ENCODE measurements at regions not wholly inside any gene's neighbourhood (a gene's known extent, or its start where the extent isn't known, plus 50 kb on each side); places are given as distances from the start of the nearest gene placed in this dataset.

- H3K4me2 ChIP-seq (ENCODE audit: low read depth, low read length, poor library complexity, severe bottlenecking) = no peak overlapping the region
- TF ChIP-seq EZH2phosphoT487 (conservative IDR thresholded peaks at IDR 0.05; ENCODE audit: low read length) = no peak
Measured at GRCh38 chr9:7510199-7510598, 289.4 kb downstream of the DMAC1 start.

DNA sequence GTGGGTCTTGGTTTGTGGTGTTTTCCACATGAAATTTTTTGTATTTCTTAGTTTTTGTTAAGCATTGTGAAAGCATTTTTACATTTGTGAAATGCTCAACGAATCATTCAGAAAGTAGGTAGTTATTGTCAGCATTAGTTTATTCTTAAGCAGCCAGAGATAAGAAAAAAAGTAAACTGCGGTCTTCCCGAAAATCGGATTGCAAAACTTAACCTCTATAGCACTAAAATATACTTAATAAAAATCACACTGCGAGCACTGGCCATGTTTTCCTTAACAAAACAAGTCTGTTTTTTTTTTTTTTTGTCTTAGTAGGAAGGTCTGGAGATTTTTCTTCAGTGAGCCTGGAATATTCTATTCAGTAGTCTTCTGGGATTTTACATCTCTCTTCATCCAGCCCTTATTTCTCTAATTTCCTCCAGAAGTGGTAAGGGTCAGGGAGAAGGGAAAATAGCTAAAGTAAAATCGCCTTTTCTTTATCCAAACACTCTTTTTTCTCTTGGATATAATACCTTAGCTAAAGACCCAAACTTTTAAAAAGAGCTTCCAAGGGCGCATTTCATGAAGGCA lies 289.9 kb downstream of the DMAC1 start:
- no peaks in the 10 kb centered on the region for H3K27me3 ChIP-seq (ENCODE audit: low read length)
- H3K36me3 ChIP-seq (ENCODE audit: low read length) = no peaks in the 10 kb centered on the region
- no peak overlapping the region for H3K9ac ChIP-seq (ENCODE audit: low read length)
- H3K4me2 ChIP-seq (ENCODE audit: low read depth, low read length, poor library complexity, severe bottlenecking) = no peak overlapping the region
- no peak overlapping the region for H3K4me3 ChIP-seq (ENCODE audit: insufficient read depth, low read length, poor library complexity, severe bottlenecking)
- no peaks in the 10 kb centered on the region for H3K9me3 ChIP-seq (ENCODE audit: insufficient read depth, low read length)
- no peaks in the 10 kb centered on the region for H4K20me1 ChIP-seq (ENCODE audit: low read depth, low read length)
- no peaks in the 10 kb centered on the region for H3K9me2 ChIP-seq (replicated peaks; ENCODE audit: insufficient read depth, low read length)
- H3K27ac ChIP-seq (ENCODE audit: low read depth, low read length) = no peak overlapping the region
- TF ChIP-seq, protein P1, sequence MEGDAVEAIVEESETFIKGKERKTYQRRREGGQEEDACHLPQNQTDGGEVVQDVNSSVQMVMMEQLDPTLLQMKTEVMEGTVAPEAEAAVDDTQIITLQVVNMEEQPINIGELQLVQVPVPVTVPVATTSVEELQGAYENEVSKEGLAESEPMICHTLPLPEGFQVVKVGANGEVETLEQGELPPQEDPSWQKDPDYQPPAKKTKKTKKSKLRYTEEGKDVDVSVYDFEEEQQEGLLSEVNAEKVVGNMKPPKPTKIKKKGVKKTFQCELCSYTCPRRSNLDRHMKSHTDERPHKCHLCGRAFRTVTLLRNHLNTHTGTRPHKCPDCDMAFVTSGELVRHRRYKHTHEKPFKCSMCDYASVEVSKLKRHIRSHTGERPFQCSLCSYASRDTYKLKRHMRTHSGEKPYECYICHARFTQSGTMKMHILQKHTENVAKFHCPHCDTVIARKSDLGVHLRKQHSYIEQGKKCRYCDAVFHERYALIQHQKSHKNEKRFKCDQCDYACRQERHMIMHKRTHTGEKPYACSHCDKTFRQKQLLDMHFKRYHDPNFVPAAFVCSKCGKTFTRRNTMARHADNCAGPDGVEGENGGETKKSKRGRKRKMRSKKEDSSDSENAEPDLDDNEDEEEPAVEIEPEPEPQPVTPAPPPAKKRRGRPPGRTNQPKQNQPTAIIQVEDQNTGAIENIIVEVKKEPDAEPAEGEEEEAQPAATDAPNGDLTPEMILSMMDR (IDR thresholded peaks at IDR 0.05; ENCODE audit: insufficient read depth, low read length, poor library complexity, severe bottlenecking) = no peak
- no peak for TF ChIP-seq EZH2phosphoT487 (conservative IDR thresholded peaks at IDR 0.05; ENCODE audit: low read length)
- no peak overlapping the region for H2AFZ ChIP-seq (ENCODE audit: low read depth, low read length, severe bottlenecking)
- H3K79me2 ChIP-seq (ENCODE audit: insufficient read depth, low read length) = no peaks in the 10 kb centered on the region
- no peaks in the 10 kb centered on the region for H3F3A ChIP-seq (ENCODE audit: insufficient read depth)

More at GRCh38 chr9:7510199-7510598, 289.4 kb downstream of the DMAC1 start:
- Histone ChIP-seq H3K4me3 (ENCODE audit: insufficient read depth, low read length, poor library complexity, severe bottlenecking) (no peak overlapping the region), H3K9me3 (ENCODE audit: insufficient read depth, low read length) (no peaks in the 10 kb centered on the region), H3K36me3 (ENCODE audit: low read length) (no peaks in the 10 kb centered on the region), H3F3A (ENCODE audit: insufficient read depth) (no peaks in the 10 kb centered on the region), H4K20me1 (ENCODE audit: low read depth, low read length) (no peaks in the 10 kb centered on the region), H3K9ac (ENCODE audit: low read length) (no peak overlapping the region), H3K27me3 (ENCODE audit: low read length) (no peaks in the 10 kb centered on the region), H3K79me2 (ENCODE audit: insufficient read depth, low read length) (no peaks in the 10 kb centered on the region), H2AFZ (ENCODE audit: low read depth, low read length, severe bottlenecking) (no peak overlapping the region), H3K27ac (ENCODE audit: low read depth, low read length) (no peak overlapping the region), H3K9me2 (replicated peaks; ENCODE audit: insufficient read depth, low read length) (no peaks in the 10 kb centered on the region)

GRCh38 chr9:7508516-7508915 lies 291.1 kb downstream of the DMAC1 start:
- Histone ChIP-seq H4K20me1 (ENCODE audit: low read depth, low read length) (no peaks in the 10 kb centered on the region), H3K9me2 (replicated peaks; ENCODE audit: insufficient read depth, low read length) (no peaks in the 10 kb centered on the region), H3K36me3 (ENCODE audit: low read length) (no peaks in the 10 kb centered on the region), H3F3A (ENCODE audit: insufficient read depth) (no peaks in the 10 kb centered on the region), H3K9ac (ENCODE audit: low read length) (no peak overlapping the region), H3K27me3 (ENCODE audit: low read length) (no peaks in the 10 kb centered on the region), H3K4me3 (ENCODE audit: insufficient read depth, low read length, poor library complexity, severe bottlenecking) (no peak overlapping the region), H2AFZ (ENCODE audit: low read depth, low read length, severe bottlenecking) (no peak overlapping the region), H3K4me2 (ENCODE audit: low read depth, low read length, poor library complexity, severe bottlenecking) (no peak overlapping the region), H3K9me3 (ENCODE audit: insufficient read depth, low read length) (no peaks in the 10 kb centered on the region), H3K27ac (ENCODE audit: low read depth, low read length) (no peak overlapping the region), H3K79me2 (ENCODE audit: insufficient read depth, low read length) (no peaks in the 10 kb centered on the region)
- TF ChIP-seq EZH2phosphoT487 (conservative IDR thresholded peaks at IDR 0.05; ENCODE audit: low read length) = no peak
- TF ChIP-seq, protein P1 (IDR thresholded peaks at IDR 0.05; ENCODE audit: insufficient read depth, low read length, poor library complexity, severe bottlenecking) = no peak

DNA sequence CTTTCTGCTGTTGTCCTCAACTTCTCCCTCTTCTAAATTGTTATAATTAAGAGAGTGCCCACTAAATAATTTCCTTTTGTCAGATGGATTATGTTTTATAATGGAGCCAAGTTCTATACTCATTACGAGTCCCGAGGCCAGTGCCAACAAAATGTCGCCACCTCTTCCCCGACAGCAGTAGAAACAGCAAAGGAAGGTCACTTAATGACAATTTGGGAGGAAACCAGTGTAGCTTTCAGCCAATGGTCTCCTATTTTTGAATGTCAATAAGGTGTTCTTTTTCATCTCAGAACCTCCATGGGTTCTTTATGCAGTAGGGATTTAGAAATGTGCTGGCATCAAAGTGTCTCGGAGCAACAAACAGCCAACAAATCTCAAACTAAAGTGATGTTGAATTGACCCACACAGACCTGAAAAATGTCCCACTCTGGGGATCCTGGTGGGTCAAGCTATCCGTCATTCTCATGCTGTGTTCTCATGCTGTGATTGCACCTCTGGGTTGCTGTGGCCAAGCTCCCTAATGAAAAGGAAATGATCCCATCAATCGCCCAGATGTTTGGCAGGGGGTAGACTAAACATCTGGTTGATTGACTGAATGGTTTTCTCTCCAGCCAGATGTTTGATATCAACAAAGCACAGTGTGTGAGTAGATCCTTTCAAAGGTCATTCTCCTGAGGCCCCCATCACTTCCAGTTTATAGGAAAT lies 291.9 kb downstream of the DMAC1 start:
- Histone ChIP-seq H3K36me3 (ENCODE audit: low read length) (no peaks in the 10 kb centered on the region), H3K27me3 (ENCODE audit: low read length) (no peaks in the 10 kb centered on the region), H3F3A (ENCODE audit: insufficient read depth) (no peaks in the 10 kb centered on the region), H2AFZ (ENCODE audit: low read depth, low read length, severe bottlenecking) (no peak overlapping the region), H3K9ac (ENCODE audit: low read length) (no peak overlapping the region), H3K4me2 (ENCODE audit: low read depth, low read length, poor library complexity, severe bottlenecking) (no peak overlapping the region), H3K79me2 (ENCODE audit: insufficient read depth, low read length) (no peaks in the 10 kb centered on the region), H4K20me1 (ENCODE audit: low read depth, low read length) (no peaks in the 10 kb centered on the region), H3K4me3 (ENCODE audit: insufficient read depth, low read length, poor library complexity, severe bottlenecking) (no peak overlapping the region), H3K27ac (ENCODE audit: low read depth, low read length) (no peak overlapping the region), H3K9me2 (replicated peaks; ENCODE audit: insufficient read depth, low read length) (no peaks in the 10 kb centered on the region), H3K9me3 (ENCODE audit: insufficient read depth, low read length) (no peaks in the 10 kb centered on the region)
- TF ChIP-seq, protein P1 (IDR thresholded peaks at IDR 0.05; ENCODE audit: insufficient read depth, low read length, poor library complexity, severe bottlenecking) = no peak
- no peak for TF ChIP-seq EZH2phosphoT487 (conservative IDR thresholded peaks at IDR 0.05; ENCODE audit: low read length)

Measured in SU-DHL-6 (cell line).